ENCODE measurements at regions not wholly inside any gene's neighbourhood (a gene's known extent, or its start where the extent isn't known, plus 50 kb on each side); places are given as distances from the start of the nearest gene placed in this dataset.
"Not testable (repeated sequence)": the region's sequence is repeated elsewhere in the genome, so short reads cannot be mapped to it uniquely, and the experiment has no call there.

DNA sequence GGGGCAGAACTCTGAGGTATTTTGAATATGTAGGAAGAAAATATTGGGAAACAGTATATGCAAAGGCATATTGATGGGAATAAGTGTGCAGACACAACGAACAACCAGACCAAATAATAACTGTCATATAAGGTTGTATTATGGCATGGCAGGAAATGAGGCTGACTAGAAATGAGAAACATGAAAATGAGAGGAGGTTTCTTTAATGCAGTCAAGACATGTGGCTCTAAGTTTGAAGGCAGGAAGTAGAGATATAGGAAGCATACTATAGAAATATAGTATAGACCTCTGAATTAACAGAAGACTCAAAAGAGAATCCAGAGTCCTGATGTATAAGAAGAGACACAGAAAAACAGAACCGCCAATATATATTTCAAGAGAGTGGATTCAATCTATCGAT is 459.7 kb upstream of the PTCHD4 start:
- FAIRE-seq (no peak), DNase-seq (ENCODE audit: insufficient read length) (no peak)

DNA sequence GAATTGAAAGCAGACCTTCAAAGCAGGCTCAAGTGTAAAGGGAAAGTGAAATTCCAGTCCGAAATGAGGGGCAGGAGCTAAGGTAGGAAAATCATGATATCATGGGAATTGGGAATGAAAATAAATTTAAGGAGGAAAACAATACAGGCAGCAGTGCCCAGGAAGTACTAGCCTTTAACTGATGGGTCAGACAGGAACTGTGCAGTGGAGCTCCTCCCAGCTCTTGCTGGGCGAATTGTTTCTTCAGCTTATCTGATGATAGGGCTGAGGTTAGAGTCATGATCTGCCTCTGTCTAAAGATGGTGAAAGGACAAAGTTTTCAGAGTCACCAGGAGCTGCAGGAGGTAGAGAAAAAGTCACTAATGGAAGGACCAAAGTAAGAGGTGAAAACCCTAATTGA is 457.9 kb upstream of the PTCHD4 start:
- no peak for DNase-seq (ENCODE audit: insufficient read length)
- no peak for TF ChIP-seq POLR2A (IDR thresholded peaks at IDR 0.05; ENCODE audit: low read depth, low read length)
- TF ChIP-seq TAF1 (IDR thresholded peaks at IDR 0.05; ENCODE audit: borderline replicate concordance, low read depth, low read length), result no peak
- no peak for TF ChIP-seq POLR2AphosphoS5 (IDR thresholded peaks at IDR 0.05; ENCODE audit: low read depth, low read length)
- FAIRE-seq, result no peak

More for the DNA sequence above, 459.7 kb upstream of the PTCHD4 start:
- TF ChIP-seq POLR2AphosphoS5 (IDR thresholded peaks at IDR 0.05; ENCODE audit: low read depth, low read length) (no peak), POLR2A (IDR thresholded peaks at IDR 0.05; ENCODE audit: low read depth, low read length) (no peak), TAF1 (IDR thresholded peaks at IDR 0.05; ENCODE audit: borderline replicate concordance, low read depth, low read length) (no peak)

DNA sequence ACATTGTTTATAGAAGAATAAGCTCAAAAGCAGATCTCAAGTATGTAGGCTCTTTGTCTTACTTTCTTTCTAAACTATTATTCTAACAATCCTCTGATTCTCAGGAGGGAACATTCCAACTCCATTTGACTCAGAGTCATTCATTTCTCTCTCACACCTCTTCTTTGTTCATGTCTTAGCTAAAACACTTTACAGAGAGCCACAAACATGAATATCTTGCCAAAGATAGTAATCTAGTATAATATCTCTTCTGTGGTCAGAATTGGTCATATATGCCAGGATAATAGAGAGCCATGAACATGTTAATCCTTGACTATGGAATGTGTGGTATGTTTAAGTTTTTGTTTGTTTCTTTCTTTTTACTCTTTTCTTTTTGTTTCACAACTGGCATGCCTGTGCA is 456.0 kb upstream of the PTCHD4 start:
- DNase-seq (ENCODE audit: insufficient read length) (no peak), FAIRE-seq (no peak)
- TF ChIP-seq POLR2A (IDR thresholded peaks at IDR 0.05; ENCODE audit: low read depth, low read length) (no peak), TAF1 (IDR thresholded peaks at IDR 0.05; ENCODE audit: borderline replicate concordance, low read depth, low read length) (no peak), POLR2AphosphoS5 (IDR thresholded peaks at IDR 0.05; ENCODE audit: low read depth, low read length) (no peak)

DNA sequence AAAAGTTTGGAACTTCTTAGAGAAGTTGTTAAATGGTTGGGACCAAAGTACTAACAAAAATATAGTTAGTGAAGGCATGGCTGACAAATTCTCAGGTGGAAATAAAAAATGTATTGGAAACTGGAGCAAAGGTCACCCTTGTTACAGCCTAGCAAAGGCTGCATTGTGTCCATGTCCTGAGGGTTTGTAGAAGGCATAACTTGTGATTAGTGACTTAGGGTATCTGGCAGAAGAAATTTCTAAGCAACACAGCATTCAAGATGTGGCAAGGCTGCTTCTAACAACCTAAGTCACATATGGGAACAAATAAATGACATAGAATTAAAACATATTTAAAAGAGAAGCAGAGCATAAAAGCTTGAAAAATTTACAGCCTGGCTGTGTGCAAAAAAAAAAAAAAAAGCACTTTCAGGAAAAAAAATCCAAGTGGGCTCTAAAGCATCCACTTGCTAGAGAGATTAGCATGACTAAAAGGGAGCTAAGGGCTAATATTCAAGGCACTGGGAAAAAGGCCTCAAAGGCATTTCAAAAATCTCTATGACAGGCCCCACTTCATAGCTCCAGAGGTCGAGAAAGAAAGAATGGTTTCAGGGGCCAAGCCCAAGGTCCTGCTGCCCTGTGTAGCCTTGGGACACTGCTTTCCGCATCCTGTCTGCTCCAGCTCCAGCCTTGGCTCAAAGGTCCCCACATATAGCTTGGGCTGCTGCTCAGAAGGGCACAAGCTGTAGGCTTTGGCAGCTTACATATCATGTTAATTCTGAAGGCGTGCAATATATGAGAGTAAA is 453.2 kb upstream of the PTCHD4 start:
- no peak for FAIRE-seq
- DNase-seq (ENCODE audit: insufficient read length), result no peak
- no peak for TF ChIP-seq POLR2A (IDR thresholded peaks at IDR 0.05; ENCODE audit: low read depth, low read length)
- TF ChIP-seq POLR2AphosphoS5 (IDR thresholded peaks at IDR 0.05; ENCODE audit: low read depth, low read length), result no peak
- no peak for TF ChIP-seq TAF1 (IDR thresholded peaks at IDR 0.05; ENCODE audit: borderline replicate concordance, low read depth, low read length)

DNA sequence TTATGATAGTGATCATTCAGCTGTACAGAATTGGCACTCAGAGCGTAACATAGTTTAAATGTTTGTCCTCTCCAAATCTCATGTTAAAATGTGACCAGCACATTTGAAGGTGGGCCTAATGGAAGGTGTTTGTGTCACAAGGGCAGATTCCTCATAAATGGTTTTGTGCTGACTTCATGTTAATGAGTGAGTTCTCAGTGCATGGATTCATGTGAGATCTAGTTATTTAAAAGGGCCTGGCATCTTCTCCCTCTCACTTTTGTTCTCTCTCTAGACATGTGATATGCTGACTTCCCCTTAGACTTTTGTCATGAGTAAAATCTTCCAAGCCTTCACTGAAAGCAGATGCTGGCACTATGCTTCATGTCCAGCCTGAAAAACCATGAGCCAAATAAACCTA is 452.4 kb upstream of the PTCHD4 start:
- FAIRE-seq, result no peak
- DNase-seq (ENCODE audit: insufficient read length), result no peak
- no peak for TF ChIP-seq POLR2AphosphoS5 (IDR thresholded peaks at IDR 0.05; ENCODE audit: low read depth, low read length)
- TF ChIP-seq POLR2A (IDR thresholded peaks at IDR 0.05; ENCODE audit: low read depth, low read length), result no peak
- TF ChIP-seq TAF1 (IDR thresholded peaks at IDR 0.05; ENCODE audit: borderline replicate concordance, low read depth, low read length), result no peak

DNA sequence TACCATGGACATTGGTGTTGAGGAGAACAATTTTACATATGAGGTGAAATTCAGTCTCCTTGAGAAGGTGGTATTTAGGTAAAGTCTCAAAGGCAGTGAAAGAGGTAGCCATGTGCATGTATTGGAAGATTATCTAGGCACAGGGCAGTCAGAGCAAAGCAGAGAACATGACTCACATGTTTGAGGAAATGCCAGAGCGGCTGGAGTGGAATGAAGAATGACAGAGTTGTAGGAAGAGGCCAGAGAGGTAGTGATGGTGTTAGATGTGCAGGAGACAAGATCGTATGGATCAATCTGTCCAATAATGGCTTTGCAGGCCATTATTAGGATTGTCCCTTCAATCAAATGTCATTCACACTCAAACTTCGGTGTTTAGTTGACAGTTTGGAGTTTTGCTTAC is 449.4 kb upstream of the PTCHD4 start:
- no peak for TF ChIP-seq POLR2A (IDR thresholded peaks at IDR 0.05; ENCODE audit: low read depth, low read length)
- no peak for TF ChIP-seq TAF1 (IDR thresholded peaks at IDR 0.05; ENCODE audit: borderline replicate concordance, low read depth, low read length)
- no peak for TF ChIP-seq POLR2AphosphoS5 (IDR thresholded peaks at IDR 0.05; ENCODE audit: low read depth, low read length)
- no peak for FAIRE-seq
- DNase-seq (ENCODE audit: insufficient read length), result no peak

DNA sequence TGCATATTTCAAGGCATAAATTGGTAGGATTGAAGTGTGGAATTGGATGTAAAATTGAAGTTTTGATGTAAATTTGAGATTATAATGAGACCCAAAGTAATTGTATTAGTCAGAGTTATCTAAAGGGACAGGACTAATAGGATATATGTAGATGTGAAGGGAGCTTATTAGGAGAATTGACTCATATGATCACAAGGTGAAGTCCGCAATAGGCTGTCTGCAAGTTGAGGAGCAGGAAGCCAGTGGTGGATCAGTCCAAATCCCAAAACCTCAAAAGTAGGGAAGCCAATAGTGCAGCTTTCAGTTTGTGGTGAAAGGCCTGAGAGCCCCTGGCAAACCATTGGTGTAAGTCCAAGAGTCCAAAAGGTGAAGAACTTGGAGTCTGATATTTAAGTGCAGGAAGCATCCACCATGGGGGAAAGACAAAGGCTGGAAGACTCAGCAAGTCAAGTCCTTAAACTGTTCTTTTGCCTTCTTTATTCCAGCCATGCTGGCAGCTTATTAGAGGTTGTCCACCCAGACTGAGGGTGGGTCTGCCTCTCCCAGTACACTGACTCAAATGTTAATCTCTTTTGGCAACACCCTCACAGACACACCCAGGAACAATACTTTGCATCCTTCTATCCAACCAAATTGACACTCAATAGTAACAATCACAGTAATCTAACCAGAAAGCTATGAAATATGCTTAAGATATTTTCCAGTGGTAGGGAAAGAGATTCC is 442.6 kb upstream of the PTCHD4 start:
- FAIRE-seq (no peak), DNase-seq (ENCODE audit: insufficient read length) (no peak)
- TF ChIP-seq POLR2A (IDR thresholded peaks at IDR 0.05; ENCODE audit: low read depth, low read length) (no peak), TAF1 (IDR thresholded peaks at IDR 0.05; ENCODE audit: borderline replicate concordance, low read depth, low read length) (no peak), POLR2AphosphoS5 (IDR thresholded peaks at IDR 0.05; ENCODE audit: low read depth, low read length) (no peak)

DNA sequence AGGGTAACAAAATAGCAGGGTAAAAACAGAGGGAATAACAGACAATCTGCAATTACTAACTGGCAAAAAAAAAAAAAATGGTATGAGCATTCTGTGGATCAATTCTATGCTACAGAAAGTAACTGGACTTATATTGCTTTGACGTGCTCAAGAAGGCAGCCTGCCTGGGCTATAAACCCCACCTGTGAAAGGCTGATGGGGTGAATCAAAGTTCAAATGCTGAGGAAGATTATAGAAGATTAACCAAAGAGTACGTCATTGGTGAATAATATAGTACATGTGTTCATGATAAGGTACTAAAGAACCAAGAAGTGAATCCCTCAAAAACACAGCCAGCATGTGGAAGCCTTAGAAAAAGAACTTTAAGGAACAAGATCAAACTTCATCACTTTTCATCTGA is 441.9 kb upstream of the PTCHD4 start:
- TF ChIP-seq POLR2AphosphoS5 (IDR thresholded peaks at IDR 0.05; ENCODE audit: low read depth, low read length) (no peak), TAF1 (IDR thresholded peaks at IDR 0.05; ENCODE audit: borderline replicate concordance, low read depth, low read length) (no peak), POLR2A (IDR thresholded peaks at IDR 0.05; ENCODE audit: low read depth, low read length) (no peak)
- no peak for FAIRE-seq

DNA sequence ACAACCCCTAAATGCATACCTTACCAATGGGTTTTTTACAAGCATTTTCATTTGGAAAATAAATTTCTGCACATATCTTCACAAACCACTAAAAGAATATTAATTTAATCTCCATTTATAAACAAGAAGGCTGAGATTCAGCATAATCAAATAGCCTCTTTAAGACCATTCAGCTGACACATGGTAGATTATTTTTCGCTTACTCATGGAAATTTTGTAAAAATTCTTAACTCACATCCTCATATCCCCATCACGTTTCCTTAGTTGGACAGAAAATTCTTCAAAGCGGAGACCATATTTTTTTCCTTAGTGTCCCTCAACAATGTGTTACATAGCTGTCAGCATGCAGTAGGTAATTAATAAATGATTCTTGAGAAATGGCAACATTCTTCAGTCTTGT is 439.6 kb upstream of the PTCHD4 start:
- DNase-seq (ENCODE audit: insufficient read length) (no peak), FAIRE-seq (no peak)
- TF ChIP-seq POLR2A (IDR thresholded peaks at IDR 0.05; ENCODE audit: low read depth, low read length) (no peak), POLR2AphosphoS5 (IDR thresholded peaks at IDR 0.05; ENCODE audit: low read depth, low read length) (no peak), TAF1 (IDR thresholded peaks at IDR 0.05; ENCODE audit: borderline replicate concordance, low read depth, low read length) (no peak)

More for the DNA sequence above, 441.9 kb upstream of the PTCHD4 start:
- no peak for DNase-seq (ENCODE audit: insufficient read length)

DNA sequence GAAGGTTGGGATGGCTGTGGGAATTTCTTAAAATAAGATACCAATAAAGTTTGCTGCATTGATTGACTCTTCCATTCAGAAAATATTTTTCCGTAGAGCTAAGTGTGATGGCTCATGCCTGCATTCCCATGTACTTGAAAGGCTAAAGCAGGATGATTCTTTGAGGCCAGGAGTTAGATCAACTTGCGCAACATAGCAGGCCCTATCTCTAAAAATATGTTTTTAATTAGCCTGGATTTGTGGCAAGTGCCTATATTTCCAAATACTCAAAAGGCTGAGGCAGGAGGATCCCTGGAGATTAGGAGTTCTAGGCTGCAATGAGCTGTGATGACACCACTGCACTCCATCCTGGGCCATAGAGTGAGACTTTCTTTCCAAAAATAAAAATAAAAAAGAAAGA is 431.2 kb upstream of the PTCHD4 start:
- TF ChIP-seq POLR2AphosphoS5 (IDR thresholded peaks at IDR 0.05; ENCODE audit: low read depth, low read length) (no peak), POLR2A (IDR thresholded peaks at IDR 0.05; ENCODE audit: low read depth, low read length) (no peak), TAF1 (IDR thresholded peaks at IDR 0.05; ENCODE audit: borderline replicate concordance, low read depth, low read length) (no peak)
- no peak for DNase-seq (ENCODE audit: insufficient read length)
- FAIRE-seq, result no peak

DNA sequence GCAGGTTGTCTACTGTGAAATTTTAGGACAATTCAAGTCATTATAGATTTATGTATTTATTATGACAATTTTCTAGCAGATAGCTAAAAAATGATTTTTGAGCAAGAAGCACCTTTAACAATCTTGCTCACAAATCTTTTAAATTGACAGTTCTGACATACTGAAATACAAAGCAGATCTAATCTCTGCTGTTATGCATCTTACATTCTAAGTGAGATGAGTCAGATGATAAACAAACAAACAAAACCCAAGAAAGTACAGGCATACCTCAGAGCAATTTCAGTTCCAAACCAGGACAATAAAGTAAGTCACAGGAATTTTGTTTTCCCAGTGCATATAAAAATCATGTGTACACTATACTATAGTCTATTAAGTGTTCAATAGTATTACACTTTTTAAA is 430.7 kb upstream of the PTCHD4 start:
- no peak for TF ChIP-seq POLR2AphosphoS5 (IDR thresholded peaks at IDR 0.05; ENCODE audit: low read depth, low read length)
- no peak for TF ChIP-seq TAF1 (IDR thresholded peaks at IDR 0.05; ENCODE audit: borderline replicate concordance, low read depth, low read length)
- TF ChIP-seq POLR2A (IDR thresholded peaks at IDR 0.05; ENCODE audit: low read depth, low read length), result no peak
- FAIRE-seq (no peak), DNase-seq (ENCODE audit: insufficient read length) (no peak)

DNA sequence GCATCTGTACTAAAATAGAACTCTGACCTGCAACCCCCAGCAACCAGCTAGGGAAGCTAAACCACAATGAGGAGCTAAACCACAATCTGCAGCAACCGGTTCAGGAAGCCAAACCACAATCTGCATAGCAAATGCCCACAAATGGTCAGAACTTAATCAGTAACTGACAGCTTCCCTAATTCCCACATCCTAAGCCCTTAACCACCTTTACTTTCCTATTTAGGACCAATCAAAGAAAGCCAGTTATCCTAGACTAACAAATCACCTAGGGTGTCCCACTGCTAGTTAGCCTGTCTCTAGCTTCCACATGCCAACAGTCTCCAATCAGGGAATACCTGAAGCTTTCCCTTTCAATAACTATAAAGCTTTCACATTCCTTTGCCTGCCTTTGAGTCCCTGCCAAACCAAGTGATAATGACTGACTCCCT is 424.6 kb upstream of the PTCHD4 start:
- FAIRE-seq, result no peak
- DNase-seq (ENCODE audit: insufficient read length), result no peak
- TF ChIP-seq POLR2A (IDR thresholded peaks at IDR 0.05; ENCODE audit: low read depth, low read length), result no peak
- no peak for TF ChIP-seq POLR2AphosphoS5 (IDR thresholded peaks at IDR 0.05; ENCODE audit: low read depth, low read length)
- TF ChIP-seq TAF1 (IDR thresholded peaks at IDR 0.05; ENCODE audit: borderline replicate concordance, low read depth, low read length), result no peak

DNA sequence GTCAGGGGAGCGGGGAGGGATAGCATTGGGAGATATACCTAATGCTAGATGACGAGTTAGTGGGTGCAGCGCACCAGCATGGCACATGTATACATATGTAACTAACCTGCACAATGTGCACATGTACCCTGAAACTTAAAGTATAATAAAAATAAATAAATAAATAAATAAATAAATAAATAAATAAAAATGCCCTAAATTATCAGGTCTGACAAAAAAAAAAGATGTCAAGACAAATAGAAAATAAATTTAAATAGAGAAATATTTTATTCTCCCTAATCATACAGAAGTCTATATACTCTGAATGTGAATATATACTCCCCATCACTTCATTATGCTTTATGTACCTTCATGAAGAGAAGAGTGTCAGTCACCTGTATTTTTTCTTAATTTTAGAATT is 420.0 kb upstream of the PTCHD4 start:
- FAIRE-seq; DNase-seq (ENCODE audit: insufficient read length): not testable (repeated sequence)
